ENCODE measurements at regions not wholly inside any gene's neighbourhood (a gene's known extent, or its start where the extent isn't known, plus 50 kb on each side); places are given as distances from the start of the nearest gene placed in this dataset.

- H3K36me3 Mint-ChIP-seq (ENCODE audit: unreplicated experiment) = no peaks in the 10 kb centered on the region
- no peaks in the 10 kb centered on the region for H3K9me3 Mint-ChIP-seq (ENCODE audit: unreplicated experiment)
Observed at GRCh38 chr9:89806371-89807100, 201.7 kb downstream of the GADD45G start.

GRCh38 chr9:89807101-89807395, 202.2 kb downstream of the GADD45G start:
- H3K4me3 Mint-ChIP-seq (ENCODE audit: unreplicated experiment) = no peak overlapping the region
- no peaks in the 10 kb centered on the region for H3K27me3 Mint-ChIP-seq (ENCODE audit: unreplicated experiment)
- TF ChIP-seq CTCF (IDR thresholded peaks at IDR 0.05) = no peak
- no peaks in the 10 kb centered on the region for H3K9me3 Mint-ChIP-seq (ENCODE audit: unreplicated experiment)
- no peaks in the 10 kb centered on the region for H3K36me3 Mint-ChIP-seq (ENCODE audit: unreplicated experiment)
- H3K4me1 Mint-ChIP-seq (ENCODE audit: unreplicated experiment) = peaks cover 49% of the 10 kb centered on the region
- no peak overlapping the region for H3K27ac Mint-ChIP-seq (ENCODE audit: unreplicated experiment)
- peak; percentile 49 for DNase-seq (ENCODE audit: extremely low spot score, unreplicated experiment)

More at GRCh38 chr9:89806371-89807100, 201.7 kb downstream of the GADD45G start:
- no peak for TF ChIP-seq CTCF (IDR thresholded peaks at IDR 0.05)
- Mint-ChIP-seq H3K27me3 (ENCODE audit: unreplicated experiment) (no peaks in the 10 kb centered on the region), H3K4me1 (ENCODE audit: unreplicated experiment) (peaks cover 49% of the 10 kb centered on the region), H3K4me3 (ENCODE audit: unreplicated experiment) (no peak overlapping the region), H3K27ac (ENCODE audit: unreplicated experiment) (no peak overlapping the region)
- peak; percentile 30 for DNase-seq (ENCODE audit: extremely low spot score, unreplicated experiment)

- Mint-ChIP-seq H3K4me1 (ENCODE audit: unreplicated experiment) (peaks cover 48% of the 10 kb centered on the region), H3K9me3 (ENCODE audit: unreplicated experiment) (no peaks in the 10 kb centered on the region), H3K27me3 (ENCODE audit: unreplicated experiment) (no peaks in the 10 kb centered on the region)
Observed at GRCh38 chr9:89807682-89808075, 202.9 kb downstream of the GADD45G start.

GRCh38 chr9:89808076-89808755, 203.4 kb downstream of the GADD45G start:
- Mint-ChIP-seq H3K4me3 (ENCODE audit: unreplicated experiment) (no peak overlapping the region), H3K36me3 (ENCODE audit: unreplicated experiment) (no peaks in the 10 kb centered on the region), H3K27ac (ENCODE audit: unreplicated experiment) (peak overlapping the region; percentile 8), H3K27me3 (ENCODE audit: unreplicated experiment) (no peaks in the 10 kb centered on the region), H3K4me1 (ENCODE audit: unreplicated experiment) (peaks cover 44% of the 10 kb centered on the region), H3K9me3 (ENCODE audit: unreplicated experiment) (no peaks in the 10 kb centered on the region)
- peak; percentile 57 for DNase-seq (ENCODE audit: extremely low spot score, unreplicated experiment)
- TF ChIP-seq CTCF (IDR thresholded peaks at IDR 0.05) = peak; percentile 37

More at GRCh38 chr9:89807682-89808075, 202.9 kb downstream of the GADD45G start:
- no peaks in the 10 kb centered on the region for H3K36me3 Mint-ChIP-seq (ENCODE audit: unreplicated experiment)
- DNase-seq (ENCODE audit: extremely low spot score, unreplicated experiment) = peak; percentile 34
- peak overlapping the region; percentile 8 for H3K27ac Mint-ChIP-seq (ENCODE audit: unreplicated experiment)
- H3K4me3 Mint-ChIP-seq (ENCODE audit: unreplicated experiment) = no peak overlapping the region
- TF ChIP-seq CTCF (IDR thresholded peaks at IDR 0.05) = no peak

GRCh38 chr9:89808756-89809181, 204.0 kb downstream of the GADD45G start:
- Mint-ChIP-seq H3K36me3 (ENCODE audit: unreplicated experiment) (no peaks in the 10 kb centered on the region), H3K27ac (ENCODE audit: unreplicated experiment) (no peak overlapping the region), H3K27me3 (ENCODE audit: unreplicated experiment) (no peaks in the 10 kb centered on the region), H3K4me1 (ENCODE audit: unreplicated experiment) (peaks cover 44% of the 10 kb centered on the region), H3K9me3 (ENCODE audit: unreplicated experiment) (no peaks in the 10 kb centered on the region), H3K4me3 (ENCODE audit: unreplicated experiment) (no peak overlapping the region)
- TF ChIP-seq CTCF (IDR thresholded peaks at IDR 0.05) = no peak
- peak; percentile 57 for DNase-seq (ENCODE audit: extremely low spot score, unreplicated experiment)
